ENCODE measurements at regions not wholly inside any gene's neighbourhood (a gene's known extent, or its start where the extent isn't known, plus 50 kb on each side); places are given as distances from the start of the nearest gene placed in this dataset.
"Not testable (repeated sequence)": the region's sequence is repeated elsewhere in the genome, so short reads cannot be mapped to it uniquely, and the experiment has no call there.

DNA sequence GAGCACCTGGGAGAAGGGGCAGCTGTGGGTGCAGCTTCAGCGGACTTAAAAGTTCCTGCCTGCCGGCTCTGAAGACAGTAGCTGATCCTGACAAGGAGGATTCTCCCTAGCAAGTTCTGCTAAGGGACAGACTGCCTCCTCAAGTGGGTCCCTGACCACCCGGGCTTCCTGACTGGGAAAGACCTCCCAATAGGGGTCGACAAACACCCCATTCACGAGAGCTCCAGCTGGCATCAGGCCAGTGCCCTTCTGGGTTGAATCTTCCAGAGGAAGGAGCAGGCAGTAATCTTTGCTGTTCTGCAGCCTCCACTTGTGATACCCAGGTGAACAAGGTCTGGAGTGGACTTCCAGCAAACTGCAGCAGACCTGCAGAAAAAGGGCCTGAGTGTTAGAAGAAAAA lies 632.9 kb downstream of the CCDC85A start:
- DNase-seq = no peak

DNA sequence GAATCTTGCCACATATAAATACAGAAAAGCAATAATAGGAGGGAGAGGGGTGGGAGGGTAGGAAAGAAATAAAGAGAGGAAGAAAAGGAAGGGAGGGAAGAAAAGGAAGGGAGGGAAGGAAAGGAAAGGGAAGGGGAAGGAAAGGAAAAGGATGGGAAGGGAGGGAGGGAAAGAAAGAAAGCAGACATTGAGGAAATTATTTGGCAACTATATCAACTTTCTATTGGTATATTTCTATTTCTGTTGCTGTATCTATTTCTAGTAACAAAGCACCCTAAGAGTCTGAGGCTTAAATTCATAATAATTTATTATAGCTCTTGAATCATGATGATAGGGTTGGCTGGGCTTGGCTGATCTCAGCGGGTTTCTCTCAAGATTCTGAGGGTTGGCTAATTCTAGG lies 648.0 kb downstream of the CCDC85A start:
- DNase-seq = no peak

DNA sequence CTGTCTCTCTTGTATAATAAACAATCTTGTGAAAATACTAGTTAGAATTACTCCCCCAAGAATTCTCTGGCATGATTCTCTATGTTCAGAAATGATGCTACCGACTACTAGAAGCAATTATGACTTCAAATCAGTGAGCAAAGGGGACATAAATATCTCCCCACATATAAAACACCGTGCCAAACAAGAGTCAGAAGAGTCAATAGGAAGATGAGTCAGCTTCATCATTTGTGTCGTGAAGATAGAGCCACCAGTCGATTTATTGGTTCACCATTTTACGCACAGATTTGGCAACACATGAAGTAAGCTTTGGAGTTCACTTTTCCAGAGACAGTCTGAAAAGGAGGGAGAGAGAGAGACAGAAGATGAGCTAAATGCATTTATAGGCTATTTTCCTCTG lies 650.9 kb downstream of the CCDC85A start:
- DNase-seq = no peak

DNA sequence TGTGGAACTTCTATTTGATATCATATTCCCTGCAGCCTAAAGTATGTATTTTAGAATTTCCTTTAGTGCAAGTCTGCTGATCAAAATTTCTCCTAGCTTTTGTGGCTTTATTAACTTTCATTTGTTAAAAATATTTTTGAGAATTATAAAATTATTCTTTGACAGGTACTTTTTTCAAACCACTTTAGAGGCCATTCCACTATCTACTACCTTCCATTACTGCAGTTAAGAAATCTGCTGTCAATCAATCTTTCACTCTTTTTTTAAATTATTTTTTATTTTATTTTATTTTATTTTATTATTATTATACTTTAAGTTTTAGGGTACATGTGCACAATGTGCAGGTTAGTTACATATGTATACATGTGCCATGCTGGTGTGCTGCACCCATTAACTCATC lies 656.2 kb downstream of the CCDC85A start:
- not testable (repeated sequence) for DNase-seq

DNA sequence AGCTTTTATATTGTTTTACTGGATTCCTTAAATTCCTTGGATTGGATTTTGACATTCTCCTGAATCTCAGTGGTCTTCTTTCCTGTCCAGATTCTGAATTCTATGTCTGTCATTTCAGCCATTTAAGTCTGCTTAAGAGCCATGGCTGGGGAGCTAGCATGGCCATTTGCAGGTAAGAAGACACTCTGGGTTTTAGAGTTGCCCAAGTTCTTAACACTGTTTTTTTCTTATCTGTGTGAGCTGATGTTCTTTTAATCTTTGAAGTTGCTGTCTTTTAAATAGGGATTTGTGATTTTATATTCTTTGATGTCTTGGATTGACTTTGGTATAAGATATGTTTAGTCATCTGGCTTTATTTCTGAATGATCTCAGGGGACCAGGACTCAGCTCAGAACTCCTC lies 677.2 kb downstream of the CCDC85A start:
- no peak for DNase-seq

DNA sequence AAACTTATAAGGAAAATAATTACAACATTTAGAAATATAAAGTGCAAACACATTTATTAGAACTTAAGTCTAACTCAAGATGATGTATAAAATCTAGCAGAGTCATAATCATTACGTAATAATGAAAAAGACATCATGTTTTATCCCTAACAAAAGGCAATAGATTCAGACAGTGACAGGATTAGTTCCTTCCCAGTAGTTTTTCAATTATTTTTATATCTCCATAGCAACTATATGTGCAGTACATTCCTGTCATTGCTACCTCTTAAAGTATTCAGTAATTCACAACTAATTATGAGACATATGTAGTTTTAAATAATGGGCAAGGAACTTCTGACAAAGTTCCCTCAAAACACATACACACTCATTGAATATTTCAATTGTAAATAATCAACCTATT lies 687.9 kb downstream of the CCDC85A start:
- no peak for DNase-seq

DNA sequence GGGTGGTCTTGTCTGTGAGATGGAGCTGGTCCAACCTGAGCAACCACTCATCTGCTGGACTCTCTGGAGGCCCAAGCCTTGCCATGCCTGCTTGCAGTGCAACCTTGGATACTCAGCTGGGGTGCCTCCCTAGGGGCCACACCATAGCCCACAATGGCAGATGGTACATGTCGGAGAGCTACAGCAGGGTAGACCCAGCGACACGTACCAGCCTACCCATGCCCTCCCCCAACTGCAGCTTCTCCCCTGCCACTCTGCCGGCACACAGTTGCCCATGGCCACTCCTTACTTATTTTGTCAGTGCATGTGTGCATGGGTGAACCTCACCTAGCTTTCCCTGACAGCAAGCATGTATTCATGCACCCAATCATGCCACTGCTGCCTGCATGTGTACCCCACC lies 690.9 kb downstream of the CCDC85A start:
- no peak for DNase-seq

DNA sequence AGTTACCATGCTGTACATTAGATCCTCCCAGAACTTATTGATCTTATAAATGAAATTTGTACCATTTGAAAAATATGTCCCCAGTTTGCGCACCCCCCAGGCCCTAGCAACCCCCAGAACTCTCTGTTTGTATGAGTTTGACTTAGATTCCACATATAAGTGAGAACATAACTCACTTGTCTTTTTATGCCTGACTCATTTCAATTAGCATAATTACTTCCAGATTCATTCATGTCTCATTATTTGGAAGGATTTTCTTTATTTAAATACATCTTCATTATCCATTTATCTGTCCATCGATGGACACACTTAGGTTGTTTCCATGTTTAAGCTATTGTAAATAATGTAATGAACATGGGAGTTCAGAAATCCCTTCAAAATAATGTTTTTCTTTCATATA lies 705.9 kb downstream of the CCDC85A start:
- no peak for DNase-seq

DNA sequence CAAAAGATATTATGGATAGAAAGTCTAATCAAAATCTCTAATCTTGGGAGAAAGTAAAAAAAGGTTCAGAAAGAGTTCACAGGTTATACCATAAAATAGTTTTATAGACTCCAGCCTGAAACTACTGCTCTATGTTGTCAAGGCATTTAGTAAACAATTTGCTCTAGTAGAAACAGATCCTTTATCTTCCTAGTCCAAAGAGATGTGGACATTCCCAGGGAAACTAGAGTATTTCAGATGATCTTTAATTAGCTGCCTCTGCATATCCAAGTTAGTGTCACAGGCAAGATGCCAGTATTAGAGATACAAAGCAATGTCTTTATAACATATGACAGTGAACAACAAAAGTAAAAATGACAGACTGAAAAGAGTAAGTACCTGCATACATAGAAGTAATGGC lies 708.6 kb downstream of the CCDC85A start:
- DNase-seq = no peak

DNA sequence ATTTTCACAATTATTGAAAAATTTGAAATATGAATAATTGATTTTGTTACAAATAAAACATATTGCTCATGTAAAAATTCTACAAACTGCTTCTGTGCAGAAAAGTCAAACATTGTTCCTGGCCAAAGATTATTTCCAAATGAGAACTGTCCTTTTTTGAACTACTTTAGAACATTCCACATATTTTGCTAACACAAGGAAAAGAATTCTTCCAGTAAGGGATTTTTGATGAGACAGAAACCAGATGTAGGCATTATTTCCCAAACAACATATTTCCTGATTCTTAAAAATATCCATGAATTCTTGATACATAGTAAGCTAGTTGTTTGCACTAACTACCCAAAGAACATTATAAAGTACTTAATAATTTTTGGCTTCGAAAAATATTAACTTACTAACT lies 715.2 kb downstream of the CCDC85A start:
- no peak for DNase-seq

DNA sequence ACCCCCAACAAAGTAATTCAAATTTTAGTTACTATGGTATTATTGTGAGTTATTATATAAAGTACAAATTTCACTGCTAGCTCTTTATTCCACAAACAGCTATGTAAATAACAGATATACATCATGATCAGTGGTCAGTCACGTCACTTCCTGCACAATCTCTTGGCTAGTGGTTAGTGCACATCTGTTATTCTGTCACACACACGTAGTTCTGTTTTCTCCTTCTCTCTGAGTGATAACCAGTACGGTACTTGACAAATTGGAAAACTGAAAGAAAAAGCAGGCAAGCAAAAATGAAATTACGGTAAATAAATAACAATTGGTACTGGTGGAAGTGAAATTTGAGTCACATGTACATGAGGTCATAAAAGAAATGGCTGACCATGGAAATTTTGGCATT lies 728.7 kb downstream of the CCDC85A start:
- no peak for DNase-seq

DNA sequence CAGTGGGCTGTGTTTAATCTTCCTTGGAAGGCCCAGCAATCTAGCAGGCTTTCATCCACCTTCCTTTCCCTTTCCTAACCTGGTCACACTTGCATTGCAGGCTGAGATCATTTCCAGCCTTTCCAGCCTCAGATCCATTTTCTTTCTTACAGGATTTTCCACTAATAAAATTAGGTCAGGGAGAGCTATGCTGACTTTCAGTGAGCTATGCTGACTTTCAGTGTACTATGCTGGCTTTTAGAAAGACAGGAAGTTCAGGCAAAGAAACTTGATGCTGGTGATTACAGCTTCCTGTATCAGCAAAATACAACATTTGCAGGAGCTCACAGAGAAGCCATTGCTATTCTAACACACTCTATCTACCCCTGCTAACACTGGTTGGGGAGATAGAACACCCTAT lies 735.0 kb downstream of the CCDC85A start:
- DNase-seq = no peak

DNA sequence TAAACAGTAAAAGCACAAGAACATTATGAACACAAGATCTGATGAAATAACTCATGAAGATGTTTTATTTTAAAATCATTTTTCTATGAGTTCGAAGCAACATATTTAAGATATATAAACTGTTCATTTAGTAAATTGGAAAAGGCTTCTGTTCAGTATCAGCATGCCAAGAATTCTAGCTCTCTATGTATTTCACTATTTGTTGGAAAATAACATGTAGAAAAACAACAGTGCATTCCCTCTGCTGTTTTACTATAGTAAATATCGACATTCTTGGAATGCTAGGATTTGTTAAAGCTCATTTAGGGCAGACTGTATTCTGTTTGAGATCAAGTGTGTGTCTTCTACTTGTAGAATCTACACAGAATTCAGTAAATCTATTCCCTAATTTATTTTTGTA lies 750.2 kb downstream of the CCDC85A start:
- no peak for DNase-seq

DNA sequence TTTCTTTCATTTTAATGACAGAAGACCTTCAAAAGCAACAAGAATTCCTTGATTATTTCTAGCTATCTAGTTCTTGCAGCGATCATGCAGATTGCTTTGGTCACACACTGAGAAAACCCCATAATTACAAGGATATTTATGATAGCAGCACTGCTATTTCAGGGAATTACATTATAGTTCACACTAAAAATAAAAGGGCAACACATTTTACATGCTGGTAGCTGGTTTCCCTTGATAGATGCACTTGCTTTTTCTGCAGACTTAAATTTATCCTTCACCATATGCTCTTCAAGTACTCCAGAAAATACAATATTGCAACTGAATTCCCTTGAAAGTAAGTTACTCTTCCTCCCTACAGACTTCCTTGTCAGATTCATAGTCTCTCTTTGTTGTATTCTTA lies 751.1 kb downstream of the CCDC85A start:
- no peak for DNase-seq

DNA sequence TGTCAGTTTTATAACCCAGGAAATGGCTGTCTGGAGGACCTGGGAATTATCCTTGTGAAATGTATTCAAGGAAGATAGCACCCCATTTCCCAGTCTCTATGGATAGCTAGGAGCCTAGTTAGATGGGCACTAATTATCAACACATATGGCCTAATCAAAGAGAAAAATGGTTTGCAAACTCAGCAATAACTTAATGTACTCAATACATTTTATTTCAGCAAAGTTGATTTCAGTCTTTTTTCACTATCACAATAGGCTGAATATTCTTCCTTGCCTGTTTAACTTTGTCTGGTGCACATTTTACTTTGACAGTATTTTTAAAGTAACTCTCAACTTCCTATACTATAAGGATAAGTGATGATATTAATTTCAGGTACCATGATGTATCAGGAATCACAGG lies 756.3 kb downstream of the CCDC85A start:
- no peak for DNase-seq

DNA sequence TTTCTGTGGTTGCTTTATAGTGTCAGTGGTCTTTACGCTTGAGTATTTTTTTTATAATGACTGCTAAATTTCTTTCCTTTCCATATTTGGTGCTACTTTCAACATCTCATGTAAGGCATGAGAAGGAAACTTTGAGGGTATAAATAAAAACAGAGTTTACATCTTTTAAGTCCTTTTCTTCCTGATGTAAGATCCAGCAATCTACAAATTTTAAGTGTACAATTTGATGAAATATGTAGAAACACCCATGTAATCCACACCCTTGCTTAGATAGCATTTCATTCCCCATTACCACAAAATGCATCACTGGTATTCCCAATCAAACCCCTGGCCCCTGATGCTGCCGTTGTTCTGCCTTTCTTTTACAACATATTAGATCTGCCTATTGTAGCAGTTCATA lies 769.1 kb downstream of the CCDC85A start:
- DNase-seq = no peak

DNA sequence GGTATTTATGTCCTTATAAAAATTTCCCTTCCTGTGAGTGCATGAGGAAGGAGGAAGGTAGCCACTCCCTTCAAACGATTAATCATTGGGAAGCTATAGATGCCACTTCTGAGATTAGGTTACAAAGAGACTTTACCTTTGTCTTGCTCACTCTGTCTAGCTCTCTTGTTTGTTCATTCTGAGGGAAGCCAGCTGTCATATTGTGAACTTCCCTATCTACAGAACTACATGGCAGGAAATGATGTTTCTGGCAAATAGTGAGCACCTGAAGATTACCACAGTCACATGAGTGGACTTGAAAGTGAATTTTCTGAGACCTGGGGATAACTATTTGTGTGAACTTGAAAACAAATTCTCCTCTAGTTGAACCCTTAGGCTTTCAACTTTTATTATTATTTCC lies 776.8 kb downstream of the CCDC85A start:
- DNase-seq = no peak

DNA sequence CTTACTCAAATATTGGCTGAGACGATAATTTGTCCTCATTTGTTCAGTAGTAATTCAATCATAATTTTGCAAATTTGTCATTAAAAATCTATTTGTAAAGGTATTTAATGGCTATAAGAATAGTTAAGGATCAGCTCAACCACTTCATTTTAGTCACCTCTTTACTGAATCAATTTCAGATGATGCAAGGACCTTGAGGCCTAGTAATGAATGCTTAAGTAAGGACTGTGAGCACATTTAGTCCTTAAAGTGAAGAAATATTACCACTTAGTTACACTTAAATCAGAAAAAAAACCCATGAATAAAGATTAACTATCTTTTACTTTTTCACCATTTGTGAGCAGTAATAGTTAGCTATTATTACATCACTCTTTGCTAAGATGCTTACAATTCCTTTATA lies 778.9 kb downstream of the CCDC85A start:
- DNase-seq = no peak

DNA sequence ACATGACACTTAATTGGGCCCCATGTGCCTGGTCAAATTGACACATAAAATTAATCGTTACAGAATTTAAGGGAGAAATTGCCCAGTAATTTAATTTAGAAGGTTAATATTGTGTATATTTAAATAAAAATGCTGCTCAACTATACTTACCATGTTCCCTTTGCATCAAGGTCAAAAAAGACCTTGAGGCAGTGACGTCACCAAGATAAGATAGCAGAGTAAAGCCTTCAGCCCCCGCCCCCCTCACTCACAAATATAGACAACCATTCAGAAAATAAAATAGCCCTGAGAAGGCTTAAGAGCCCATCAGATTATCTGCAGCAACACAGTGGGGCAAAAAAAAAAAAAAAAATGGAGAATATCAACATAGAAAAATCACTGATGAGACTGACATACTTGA lies 785.7 kb downstream of the CCDC85A start:
- DNase-seq = no peak

DNA sequence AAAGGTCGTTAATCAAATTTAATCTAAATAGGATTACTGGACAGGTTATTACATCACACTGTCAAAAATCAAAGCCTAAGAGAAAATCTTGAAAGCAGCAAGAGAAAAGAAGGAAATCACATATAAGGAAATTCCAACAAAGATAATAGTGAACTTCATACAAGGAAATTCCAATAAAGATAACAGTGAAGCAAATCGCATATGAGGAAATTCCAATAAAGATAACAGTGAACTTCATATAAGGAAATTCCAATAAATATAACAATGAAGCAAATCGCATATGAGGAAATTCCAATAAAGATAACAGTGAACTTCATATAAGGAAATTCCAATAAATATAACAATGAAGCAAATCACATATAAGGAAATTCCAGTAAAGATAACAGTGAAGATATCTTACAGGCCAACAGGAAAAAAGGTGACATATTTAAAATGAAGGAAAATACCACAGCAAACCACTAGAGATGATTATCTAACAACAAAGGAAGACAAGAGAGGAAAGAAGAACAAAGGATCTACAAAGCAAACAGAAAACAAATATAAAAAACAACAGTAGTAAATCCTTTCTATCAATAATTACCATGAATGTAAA lies 787.7 kb downstream of the CCDC85A start:
- DNase-seq = no peak

DNA sequence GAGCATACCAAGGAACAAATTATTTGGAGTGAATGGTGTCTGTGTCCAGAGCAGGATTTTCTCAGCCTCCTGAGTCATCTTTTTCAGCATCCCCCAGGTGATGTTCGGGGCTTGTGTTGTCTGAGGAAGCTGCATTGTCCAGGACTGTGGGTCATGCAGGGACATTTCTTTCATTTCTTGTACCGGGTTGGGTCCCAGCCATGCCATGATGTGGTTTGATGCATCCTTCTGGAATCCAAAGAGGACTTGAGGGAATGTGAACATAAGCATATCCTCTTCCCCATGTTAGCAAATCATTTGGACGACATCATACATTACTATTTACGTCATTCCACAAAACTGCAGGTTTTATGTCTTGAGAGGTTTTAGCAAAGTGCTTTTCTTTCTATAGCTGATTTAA lies 797.8 kb downstream of the CCDC85A start:
- no peak for DNase-seq

DNA sequence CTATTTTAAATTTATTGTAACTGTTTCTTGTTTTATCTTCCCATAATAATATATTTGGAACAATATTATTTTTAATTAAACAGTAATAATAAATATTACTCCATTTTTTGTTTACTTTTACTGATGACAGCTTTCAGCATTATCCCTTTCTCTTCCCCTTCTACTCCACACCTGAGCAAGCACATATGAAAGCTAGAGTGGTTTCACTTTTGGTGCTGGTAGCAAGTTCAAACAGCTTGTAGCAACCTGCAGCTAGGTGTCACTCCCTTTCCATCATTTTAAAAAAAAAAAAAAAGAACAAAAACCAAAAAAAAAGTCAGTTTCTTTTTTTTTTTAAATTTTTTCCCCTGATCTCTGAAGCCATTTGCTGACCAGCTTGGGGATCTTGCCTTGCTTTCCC lies 801.8 kb downstream of the CCDC85A start:
- no peak for DNase-seq

DNA sequence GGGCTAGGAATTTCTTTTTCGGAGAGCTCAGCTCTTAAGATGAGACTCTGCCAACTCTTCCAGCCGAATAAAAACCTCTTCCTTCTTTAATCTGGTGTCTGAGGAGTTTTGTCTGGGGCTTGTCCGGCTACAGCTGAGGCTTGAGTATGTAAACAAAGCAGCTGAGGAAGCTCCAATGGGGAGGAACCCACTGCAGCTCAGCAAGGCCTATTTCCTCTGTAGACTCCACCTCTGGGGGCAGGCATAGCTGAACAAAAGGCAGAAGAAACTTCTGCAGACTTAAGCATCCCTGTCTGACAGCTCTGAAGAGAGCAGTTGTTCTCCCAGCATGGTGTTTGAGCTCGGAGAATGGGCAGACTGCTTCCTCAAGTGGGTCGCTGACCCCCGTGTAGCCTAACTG lies 838.7 kb downstream of the CCDC85A start:
- DNase-seq = no peak

DNA sequence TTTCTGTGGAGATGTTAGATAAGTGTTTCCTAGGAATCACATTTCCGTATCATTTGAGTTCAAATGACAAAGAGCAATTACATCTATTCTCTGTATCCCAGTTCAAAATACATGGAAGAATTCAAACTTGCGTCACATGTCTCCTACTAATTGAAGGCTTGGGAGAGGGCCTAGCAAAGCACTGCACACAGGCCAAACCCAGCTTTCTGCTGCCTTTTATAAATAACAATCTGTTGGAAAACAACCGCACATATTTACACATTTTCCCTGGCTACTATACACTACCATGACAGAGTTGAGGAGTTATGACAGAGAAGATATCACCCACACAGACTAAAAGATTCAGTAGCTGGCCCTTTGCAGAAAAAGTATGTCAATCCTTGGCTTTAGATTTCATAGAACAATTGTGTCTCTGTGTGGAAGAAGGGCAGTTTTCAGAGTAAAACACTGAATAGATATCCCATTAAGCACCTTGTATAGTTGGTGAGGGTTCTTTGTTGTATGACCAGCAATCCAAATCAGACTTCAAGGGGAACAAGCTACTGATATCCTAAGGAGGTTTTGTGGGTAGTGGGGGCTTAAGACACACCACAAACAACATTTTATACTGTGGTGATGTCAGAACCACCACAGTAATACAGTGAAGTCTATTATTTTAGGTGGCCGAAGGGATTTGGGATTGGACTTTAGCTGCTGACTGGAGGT lies 861.3 kb downstream of the CCDC85A start:
- DNase-seq = no peak

DNA sequence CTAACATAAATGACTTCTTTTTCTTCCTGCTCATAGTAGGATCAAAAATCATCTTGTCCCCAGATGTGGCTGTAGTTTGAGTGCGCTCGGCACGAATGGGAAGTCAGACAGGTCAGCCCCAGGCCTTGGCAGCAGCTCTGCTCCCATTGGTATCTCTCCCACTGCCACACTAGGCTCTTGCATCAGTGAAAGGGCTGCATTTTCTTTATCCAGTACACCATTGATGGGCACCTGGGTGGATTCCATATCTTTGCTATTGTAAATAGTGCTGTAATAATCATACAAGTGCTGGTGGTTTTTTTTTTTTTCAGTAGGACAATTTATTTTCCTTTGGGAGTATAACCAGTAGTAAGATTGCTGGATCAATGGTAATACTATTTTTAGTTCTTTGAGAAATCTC lies 865.5 kb downstream of the CCDC85A start:
- no peak for DNase-seq
